Type B pancreatic cell (in vitro differentiated cells): ENCODE measurements at regions not wholly inside any gene's neighbourhood (a gene's known extent, or its start where the extent isn't known, plus 50 kb on each side); places are given as distances from the start of the nearest gene placed in this dataset.

Experiments
- DNase-seq: peaks from one replicate; pipeline ENCODE4 v3.0.0; 2021; ENCODE audit warnings: mixed read lengths; ENCODE audit not compliant: unreplicated experiment; ENCODE audit errors: extremely low spot score
- H3K27ac Mint-ChIP-seq: 2 replicates; pipeline ENCODE4 v1.8.0; 2021; ENCODE audit warnings: mild to moderate bottlenecking, mixed read lengths
- H3K27me3 Mint-ChIP-seq: 2 replicates; pipeline ENCODE4 v1.8.0; 2021; ENCODE audit warnings: mixed read lengths
- H3K36me3 Mint-ChIP-seq: 2 replicates; pipeline ENCODE4 v1.8.0; 2021; ENCODE audit warnings: mixed read lengths
- H3K4me1 Mint-ChIP-seq: one replicate; pipeline ENCODE4 v1.8.0; 2021; ENCODE audit warnings: mixed read lengths; ENCODE audit not compliant: unreplicated experiment
- H3K4me3 Mint-ChIP-seq: 2 replicates; pipeline ENCODE4 v1.8.0; 2021; ENCODE audit warnings: mild to moderate bottlenecking, mixed read lengths
- H3K9me3 Mint-ChIP-seq: 2 replicates; pipeline ENCODE4 v1.8.0; 2021; ENCODE audit warnings: mixed read lengths
- TF ChIP-seq, protein P1 (sequence below): fragments of 200-600 bp; sonication (generic); conservative IDR thresholded peaks from 2 replicates; pipeline ENCODE4 v1.5.0; 2021; ENCODE audit warnings: antibody characterized with exemption, mild to moderate bottlenecking

- Mint-ChIP-seq H3K27me3 (peaks cover 60% of the 10 kb centered on the region), H3K27ac (no peak overlapping the region), H3K4me3 (no peak overlapping the region), H3K4me1 (peaks cover 4% of the 10 kb centered on the region), H3K36me3 (no peaks in the 10 kb centered on the region), H3K9me3 (no peaks in the 10 kb centered on the region)
- DNase-seq: no peak
- TF ChIP-seq, protein P1, sequence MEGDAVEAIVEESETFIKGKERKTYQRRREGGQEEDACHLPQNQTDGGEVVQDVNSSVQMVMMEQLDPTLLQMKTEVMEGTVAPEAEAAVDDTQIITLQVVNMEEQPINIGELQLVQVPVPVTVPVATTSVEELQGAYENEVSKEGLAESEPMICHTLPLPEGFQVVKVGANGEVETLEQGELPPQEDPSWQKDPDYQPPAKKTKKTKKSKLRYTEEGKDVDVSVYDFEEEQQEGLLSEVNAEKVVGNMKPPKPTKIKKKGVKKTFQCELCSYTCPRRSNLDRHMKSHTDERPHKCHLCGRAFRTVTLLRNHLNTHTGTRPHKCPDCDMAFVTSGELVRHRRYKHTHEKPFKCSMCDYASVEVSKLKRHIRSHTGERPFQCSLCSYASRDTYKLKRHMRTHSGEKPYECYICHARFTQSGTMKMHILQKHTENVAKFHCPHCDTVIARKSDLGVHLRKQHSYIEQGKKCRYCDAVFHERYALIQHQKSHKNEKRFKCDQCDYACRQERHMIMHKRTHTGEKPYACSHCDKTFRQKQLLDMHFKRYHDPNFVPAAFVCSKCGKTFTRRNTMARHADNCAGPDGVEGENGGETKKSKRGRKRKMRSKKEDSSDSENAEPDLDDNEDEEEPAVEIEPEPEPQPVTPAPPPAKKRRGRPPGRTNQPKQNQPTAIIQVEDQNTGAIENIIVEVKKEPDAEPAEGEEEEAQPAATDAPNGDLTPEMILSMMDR: no peak
Observed at GRCh38 chr10:123463181-123463580, 203.0 kb upstream of the GPR26 start.

DNA sequence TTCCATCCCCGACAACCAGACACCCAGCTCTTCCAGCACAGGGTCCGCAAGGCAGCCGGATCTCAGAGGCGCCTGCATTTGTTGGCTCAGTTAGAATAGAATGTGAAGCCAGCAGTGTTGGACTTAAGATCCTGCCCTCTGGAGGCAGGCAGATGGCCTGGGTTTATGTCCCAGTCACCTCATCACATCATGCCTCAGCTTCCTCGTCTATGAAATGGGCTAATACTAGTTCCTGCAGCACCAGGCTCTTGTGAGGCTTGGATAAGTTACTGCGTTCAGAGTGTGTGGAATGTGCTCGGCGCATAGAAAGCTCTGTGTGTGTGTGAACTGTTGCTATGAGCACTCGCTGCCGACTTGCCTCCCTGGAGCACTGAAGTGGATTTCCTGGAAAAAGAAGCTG is 202.5 kb upstream of the GPR26 start:
- no peaks in the 10 kb centered on the region for H3K9me3 Mint-ChIP-seq

DNA sequence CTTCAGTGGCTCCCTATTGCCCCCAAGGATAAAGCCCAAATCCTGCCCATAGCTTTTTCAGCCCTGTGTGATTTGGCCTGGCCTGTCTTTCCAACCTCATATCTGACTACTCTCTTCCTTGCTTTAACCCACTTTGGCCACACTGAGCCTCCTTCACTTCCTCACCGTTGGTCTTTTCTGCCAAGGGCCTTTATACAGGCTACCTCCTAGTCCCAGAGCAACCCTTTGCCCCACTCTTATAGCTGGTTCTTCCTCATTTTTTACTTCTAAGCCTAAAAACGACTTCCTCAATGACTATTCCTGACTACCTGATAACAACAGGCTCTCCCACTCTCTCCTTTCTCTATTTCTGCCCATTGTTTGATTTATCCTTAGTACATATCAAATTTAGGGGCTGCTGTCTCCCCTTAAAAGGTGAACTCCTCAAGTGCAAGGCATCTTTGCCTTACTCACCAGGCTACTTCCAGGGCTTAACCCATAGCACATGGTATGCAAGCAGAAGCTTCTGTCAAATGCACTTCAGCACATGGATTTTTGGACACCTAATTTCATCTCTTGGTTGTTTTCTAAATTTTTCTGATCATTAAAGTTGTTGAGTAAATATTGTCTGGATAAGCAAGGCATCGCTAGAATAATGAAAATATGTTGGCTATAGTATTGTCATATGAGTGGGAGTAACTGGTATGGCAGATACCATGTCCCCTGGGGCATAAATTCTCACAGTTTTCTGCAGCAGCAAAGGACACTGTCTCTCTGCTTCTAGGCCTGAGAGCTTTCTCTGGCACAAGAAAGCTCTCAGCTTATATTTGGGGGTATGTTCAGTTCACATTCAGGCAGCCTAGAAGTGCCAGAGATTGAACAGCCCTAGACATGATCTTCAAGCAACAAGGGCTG is 201.5 kb upstream of the GPR26 start:
- H3K27ac Mint-ChIP-seq: no peak overlapping the region
- peaks cover 52% of the 10 kb centered on the region for H3K27me3 Mint-ChIP-seq
- TF ChIP-seq, protein P1: no peak
- no peaks in the 10 kb centered on the region for H3K36me3 Mint-ChIP-seq
- H3K4me1 Mint-ChIP-seq: peaks cover 4% of the 10 kb centered on the region
- no peaks in the 10 kb centered on the region for H3K9me3 Mint-ChIP-seq
- no peak overlapping the region for H3K4me3 Mint-ChIP-seq
- no peak for DNase-seq

More for the DNA sequence above, 202.5 kb upstream of the GPR26 start:
- Mint-ChIP-seq H3K27ac (no peak overlapping the region), H3K36me3 (no peaks in the 10 kb centered on the region), H3K4me3 (no peak overlapping the region), H3K27me3 (peaks cover 56% of the 10 kb centered on the region), H3K4me1 (peaks cover 4% of the 10 kb centered on the region)
- TF ChIP-seq, protein P1: no peak
- no peak for DNase-seq

GRCh38 chr10:123470336-123470921 is 195.7 kb upstream of the GPR26 start:
- no peaks in the 10 kb centered on the region for H3K36me3 Mint-ChIP-seq
- H3K9me3 Mint-ChIP-seq: no peaks in the 10 kb centered on the region
- H3K4me3 Mint-ChIP-seq: no peak overlapping the region
- DNase-seq: no peak
- H3K4me1 Mint-ChIP-seq: peaks cover 7% of the 10 kb centered on the region
- peaks cover 50% of the 10 kb centered on the region for H3K27me3 Mint-ChIP-seq
- H3K27ac Mint-ChIP-seq: no peak overlapping the region
- TF ChIP-seq, protein P1: no peak

- Mint-ChIP-seq H3K36me3 (no peaks in the 10 kb centered on the region), H3K4me1 (peaks cover 7% of the 10 kb centered on the region), H3K27ac (no peak overlapping the region), H3K27me3 (peaks cover 59% of the 10 kb centered on the region), H3K9me3 (no peaks in the 10 kb centered on the region), H3K4me3 (no peak overlapping the region)
- no peak for DNase-seq
- TF ChIP-seq, protein P1: no peak
Observed at GRCh38 chr10:123471811-123472210, 194.3 kb upstream of the GPR26 start.
